22Rv1 (cell line): ENCODE measurements at regions not wholly inside any gene's neighbourhood (a gene's known extent, or its start where the extent isn't known, plus 50 kb on each side); places are given as distances from the start of the nearest gene placed in this dataset.

Experiments used
- CTCF ChIP-seq: fragments of 450-650 bp; IDR thresholded peaks from 2 replicates; pipeline ENCODE4 v1.5.1; 2017; ENCODE audit warnings: mild to moderate bottlenecking
- ZFX ChIP-seq: fragments of 450-650 bp; IDR thresholded peaks from 2 replicates; pipeline ENCODE4 v1.6.1; 2017; ENCODE audit warnings: antibody characterized with exemption, borderline replicate concordance

- TF ChIP-seq CTCF (no peak), ZFX (no peak)
Measured at GRCh38 chr4:180926277-180926676, 1316.9 kb upstream of the TENM3 start.
